C1 segment of cervical spinal cord (tissue), 14 donors: ENCODE measurements at regions not wholly inside any gene's neighbourhood (a gene's known extent, or its start where the extent isn't known, plus 50 kb on each side); places are given as distances from the start of the nearest gene placed in this dataset.

ENCODE experiments used
- DNase-seq, 14 donors: peaks; one replicate each; lab custom pipeline; 2025; lab: John Stamatoyannopoulos, UW

DNA sequence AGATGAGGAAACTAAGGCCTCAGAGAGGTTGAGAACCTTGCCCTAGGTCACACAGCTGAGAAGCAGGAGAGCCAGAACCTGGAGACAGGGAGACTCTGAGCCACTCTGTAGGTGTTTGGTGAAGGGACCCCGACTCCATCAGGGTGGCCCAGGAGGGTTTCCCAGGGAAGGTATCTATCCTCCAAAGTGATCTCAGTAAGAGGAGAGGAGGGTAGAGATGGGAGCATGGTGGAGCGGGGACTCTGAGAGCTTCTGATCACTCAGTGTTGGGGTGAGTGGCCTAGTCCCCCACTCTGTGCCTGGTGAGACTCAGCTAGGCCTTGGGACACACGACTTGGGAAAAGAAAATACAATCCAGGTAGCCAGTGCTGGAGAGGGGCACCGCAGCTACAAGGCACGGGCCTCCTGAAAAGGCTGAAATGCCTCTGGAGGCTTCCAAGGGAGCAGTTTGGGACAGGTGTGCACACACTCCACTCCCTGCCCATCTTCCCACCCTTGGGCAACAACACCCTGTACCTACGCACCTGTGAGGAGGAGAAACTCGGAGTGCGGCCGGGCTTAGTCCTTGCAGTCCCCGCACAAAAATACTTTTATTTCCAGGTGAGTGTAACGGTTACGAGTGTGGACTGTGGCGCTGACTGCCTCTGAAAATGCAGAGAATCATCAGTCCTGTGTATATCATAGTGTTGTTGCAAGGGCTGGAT, 80.8 kb downstream of the CAMK2N1 start:
- DNase-seq = no peak
